CD4-positive, alpha-beta T cell treated with Interleukin-17A for 1 hour (primary cell): ENCODE measurements at regions not wholly inside any gene's neighbourhood (a gene's known extent, or its start where the extent isn't known, plus 50 kb on each side); places are given as distances from the start of the nearest gene placed in this dataset.
"Not testable (repeated sequence)": the region's sequence is repeated elsewhere in the genome, so short reads cannot be mapped to it uniquely, and the experiment has no call there.

ENCODE experiments used
- DNase-seq: peaks from one replicate; pipeline ENCODE4 v3.0.0-alpha.2; 2020

- no peak for DNase-seq
Observed at GRCh38 chr11:15300341-15300740, 185.6 kb downstream of the INSC start.

- DNase-seq, result no peak
Observed at GRCh38 chr11:15307619-15308024, 192.9 kb downstream of the INSC start.

GRCh38 chr11:15308840-15309239 lies 194.1 kb downstream of the INSC start:
- DNase-seq, result no peak

GRCh38 chr11:15309296-15309695 lies 194.6 kb downstream of the INSC start:
- no peak for DNase-seq

GRCh38 chr11:15313862-15314261 lies 199.1 kb downstream of the INSC start:
- DNase-seq, result no peak

- no peak for DNase-seq
Observed at GRCh38 chr11:15318814-15319213, 204.1 kb downstream of the INSC start.

- no peak for DNase-seq
Observed at GRCh38 chr11:15326520-15326919, 211.8 kb downstream of the INSC start.

GRCh38 chr11:15327786-15328231 lies 213.1 kb downstream of the INSC start:
- no peak for DNase-seq

GRCh38 chr11:15333407-15333806 lies 218.7 kb downstream of the INSC start:
- no peak for DNase-seq

- no peak for DNase-seq
Observed at GRCh38 chr11:15334766-15335165, 220.0 kb downstream of the INSC start.

GRCh38 chr11:15336021-15336420 lies 221.3 kb downstream of the INSC start:
- no peak for DNase-seq

GRCh38 chr11:15339302-15339701 lies 224.6 kb downstream of the INSC start:
- DNase-seq, result no peak

- no peak for DNase-seq
Observed at GRCh38 chr11:15341587-15341986, 226.9 kb downstream of the INSC start.

- DNase-seq, result no peak
Observed at GRCh38 chr11:15342163-15342562, 227.4 kb downstream of the INSC start.

GRCh38 chr11:15346907-15347306 lies 232.2 kb downstream of the INSC start:
- DNase-seq, result no peak

- no peak for DNase-seq
Observed at GRCh38 chr11:15347969-15348734, 233.4 kb downstream of the INSC start.

GRCh38 chr11:15349413-15349812 lies 234.7 kb downstream of the INSC start:
- no peak for DNase-seq

- no peak for DNase-seq
Observed at GRCh38 chr11:15361316-15361715, 246.6 kb downstream of the INSC start.

- DNase-seq, result not testable (repeated sequence)
Observed at GRCh38 chr11:15365286-15365685, 250.6 kb downstream of the INSC start.

GRCh38 chr11:15367695-15368094 lies 253.0 kb downstream of the INSC start:
- DNase-seq, result no peak

- DNase-seq, result no peak
Observed at GRCh38 chr11:15370495-15371147, 255.9 kb downstream of the INSC start.

GRCh38 chr11:15371533-15371932 lies 256.8 kb downstream of the INSC start:
- DNase-seq, result no peak

- DNase-seq, result no peak
Observed at GRCh38 chr11:15374418-15374817, 259.7 kb downstream of the INSC start.

- no peak for DNase-seq
Observed at GRCh38 chr11:15378941-15379340, 264.2 kb downstream of the INSC start.

- no peak for DNase-seq
Observed at GRCh38 chr11:15379483-15379882, 264.8 kb downstream of the INSC start.
